ENCODE measurements at regions not wholly inside any gene's neighbourhood (a gene's known extent, or its start where the extent isn't known, plus 50 kb on each side); places are given as distances from the start of the nearest gene placed in this dataset.

DNA sequence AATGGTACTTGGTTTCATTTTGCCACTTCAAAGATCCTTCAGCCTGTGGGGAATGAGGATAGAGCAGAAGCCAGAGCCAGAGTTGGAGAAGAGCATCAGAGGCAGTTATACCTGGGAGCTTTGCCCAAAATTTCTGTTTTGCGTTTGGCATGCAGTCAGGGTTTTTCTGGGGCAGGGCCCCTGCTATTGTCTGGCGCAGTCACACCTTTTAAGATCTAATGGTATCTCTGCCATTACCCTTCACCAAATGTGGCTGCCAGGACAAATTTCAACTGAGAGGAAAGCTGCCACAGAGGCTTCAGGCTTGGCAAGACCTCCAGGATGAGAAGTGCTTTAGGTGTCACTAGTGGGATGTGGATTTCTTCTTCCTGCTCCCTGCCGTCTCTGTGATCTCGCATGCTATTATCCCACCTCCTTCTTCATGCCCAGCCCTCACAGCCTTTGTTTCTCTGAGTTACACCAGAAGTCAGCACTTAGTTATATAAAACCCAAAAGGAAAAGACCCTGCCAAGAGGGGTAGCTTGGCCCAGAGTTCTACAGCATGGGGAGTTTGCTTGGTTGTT, 357.0 kb downstream of the TLE4 start:
- Histone ChIP-seq H3K27ac (ENCODE audit: poor library complexity, severe bottlenecking) (no peak overlapping the region), H3K36me3 (ENCODE audit: low read depth) (no peaks in the 10 kb centered on the region), H3K27me3 (ENCODE audit: insufficient read depth, poor library complexity, severe bottlenecking) (no peaks in the 10 kb centered on the region), H3K4me3 (ENCODE audit: severe bottlenecking) (no peak overlapping the region), H3K9me3 (ENCODE audit: severe bottlenecking) (no peaks in the 10 kb centered on the region), H3K4me1 (ENCODE audit: insufficient read depth, poor library complexity, severe bottlenecking) (no peaks in the 10 kb centered on the region)
- DNase-seq (ENCODE audit: low spot score) (no peak), ATAC-seq (ENCODE audit: low read depth) (no peak)
- TF ChIP-seq, protein P1, sequence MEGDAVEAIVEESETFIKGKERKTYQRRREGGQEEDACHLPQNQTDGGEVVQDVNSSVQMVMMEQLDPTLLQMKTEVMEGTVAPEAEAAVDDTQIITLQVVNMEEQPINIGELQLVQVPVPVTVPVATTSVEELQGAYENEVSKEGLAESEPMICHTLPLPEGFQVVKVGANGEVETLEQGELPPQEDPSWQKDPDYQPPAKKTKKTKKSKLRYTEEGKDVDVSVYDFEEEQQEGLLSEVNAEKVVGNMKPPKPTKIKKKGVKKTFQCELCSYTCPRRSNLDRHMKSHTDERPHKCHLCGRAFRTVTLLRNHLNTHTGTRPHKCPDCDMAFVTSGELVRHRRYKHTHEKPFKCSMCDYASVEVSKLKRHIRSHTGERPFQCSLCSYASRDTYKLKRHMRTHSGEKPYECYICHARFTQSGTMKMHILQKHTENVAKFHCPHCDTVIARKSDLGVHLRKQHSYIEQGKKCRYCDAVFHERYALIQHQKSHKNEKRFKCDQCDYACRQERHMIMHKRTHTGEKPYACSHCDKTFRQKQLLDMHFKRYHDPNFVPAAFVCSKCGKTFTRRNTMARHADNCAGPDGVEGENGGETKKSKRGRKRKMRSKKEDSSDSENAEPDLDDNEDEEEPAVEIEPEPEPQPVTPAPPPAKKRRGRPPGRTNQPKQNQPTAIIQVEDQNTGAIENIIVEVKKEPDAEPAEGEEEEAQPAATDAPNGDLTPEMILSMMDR (IDR thresholded peaks at IDR 0.05; ENCODE audit: poor library complexity, severe bottlenecking) = no peak

DNA sequence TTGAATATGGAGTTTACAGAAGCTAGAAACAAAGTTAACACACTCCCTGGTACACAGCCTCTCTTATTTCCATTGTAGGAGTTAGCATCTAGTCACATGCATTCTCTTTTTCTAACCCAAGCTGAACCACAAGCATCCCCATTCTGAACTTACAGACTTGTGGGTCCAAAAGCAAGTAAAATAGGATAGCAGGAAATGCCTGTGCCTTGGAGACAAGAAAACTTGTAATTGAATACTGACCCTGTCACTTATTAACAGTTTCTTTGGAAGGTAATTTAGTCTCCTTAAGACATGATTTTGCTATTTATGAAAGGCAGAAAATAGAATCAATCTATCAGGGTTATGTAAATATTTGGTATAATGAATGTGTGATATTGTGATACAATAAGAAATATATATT, 353.6 kb downstream of the TLE4 start:
- H3K4me3 ChIP-seq (ENCODE audit: severe bottlenecking) = no peak overlapping the region
- H3K27ac ChIP-seq (ENCODE audit: poor library complexity, severe bottlenecking) = no peak overlapping the region
- DNase-seq (ENCODE audit: low spot score) (no peak), ATAC-seq (ENCODE audit: low read depth) (no peak)
- H3K9me3 ChIP-seq (ENCODE audit: severe bottlenecking) = no peaks in the 10 kb centered on the region
- no peaks in the 10 kb centered on the region for H3K36me3 ChIP-seq (ENCODE audit: low read depth)
- H3K4me1 ChIP-seq (ENCODE audit: insufficient read depth, poor library complexity, severe bottlenecking) = no peaks in the 10 kb centered on the region
- no peaks in the 10 kb centered on the region for H3K27me3 ChIP-seq (ENCODE audit: insufficient read depth, poor library complexity, severe bottlenecking)
- TF ChIP-seq, protein P1 (IDR thresholded peaks at IDR 0.05; ENCODE audit: poor library complexity, severe bottlenecking) = no peak

DNA sequence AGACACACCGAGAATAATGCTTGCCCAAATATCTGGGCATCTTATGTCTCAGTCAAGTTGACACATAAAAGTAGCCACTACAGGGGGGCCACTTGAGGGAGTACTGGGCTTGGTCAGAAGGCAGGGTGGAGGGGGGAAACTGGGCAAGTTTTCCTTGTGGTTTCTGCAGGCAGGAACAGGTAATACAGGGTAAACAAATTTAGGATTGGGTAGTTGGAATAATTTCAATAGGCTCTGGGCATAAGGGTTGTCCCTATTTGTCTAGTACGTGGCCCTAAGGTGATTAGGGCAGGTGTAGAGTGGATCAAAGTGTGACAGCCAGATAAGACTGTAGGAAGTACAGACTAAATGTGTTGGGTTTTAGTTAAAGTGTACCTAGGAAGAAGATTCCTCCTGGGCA, 353.1 kb downstream of the TLE4 start:
- Histone ChIP-seq H3K27ac (ENCODE audit: poor library complexity, severe bottlenecking) (no peak overlapping the region), H3K9me3 (ENCODE audit: severe bottlenecking) (no peaks in the 10 kb centered on the region), H3K4me3 (ENCODE audit: severe bottlenecking) (no peak overlapping the region), H3K4me1 (ENCODE audit: insufficient read depth, poor library complexity, severe bottlenecking) (no peaks in the 10 kb centered on the region), H3K36me3 (ENCODE audit: low read depth) (no peaks in the 10 kb centered on the region), H3K27me3 (ENCODE audit: insufficient read depth, poor library complexity, severe bottlenecking) (no peaks in the 10 kb centered on the region)
- no peak for DNase-seq (ENCODE audit: low spot score)
- ATAC-seq (ENCODE audit: low read depth) = no peak
- TF ChIP-seq, protein P1 (IDR thresholded peaks at IDR 0.05; ENCODE audit: poor library complexity, severe bottlenecking) = no peak

DNA sequence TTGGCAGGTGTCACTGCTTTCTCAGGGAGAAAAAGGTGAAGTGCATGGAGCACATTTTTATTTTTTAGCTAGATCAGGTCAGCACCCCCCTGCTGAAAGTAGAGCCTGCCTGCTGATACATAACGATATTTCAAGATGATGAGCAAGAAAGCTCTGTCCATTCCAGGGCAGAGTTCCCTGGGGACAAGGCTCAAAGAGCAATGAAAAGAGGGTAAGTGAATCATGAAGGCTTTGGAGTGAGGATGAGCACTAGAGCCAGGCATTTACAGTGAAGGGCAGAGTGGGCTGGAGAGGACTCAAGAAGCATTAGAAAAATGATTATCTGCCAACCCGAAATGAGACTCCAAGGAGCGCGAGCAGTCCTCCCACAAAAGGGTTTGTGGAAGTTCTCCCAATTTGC, 345.7 kb downstream of the TLE4 start:
- Histone ChIP-seq H3K36me3 (ENCODE audit: low read depth) (no peaks in the 10 kb centered on the region), H3K9me3 (ENCODE audit: severe bottlenecking) (no peaks in the 10 kb centered on the region), H3K27ac (ENCODE audit: poor library complexity, severe bottlenecking) (no peak overlapping the region), H3K4me3 (ENCODE audit: severe bottlenecking) (no peak overlapping the region), H3K4me1 (ENCODE audit: insufficient read depth, poor library complexity, severe bottlenecking) (no peaks in the 10 kb centered on the region), H3K27me3 (ENCODE audit: insufficient read depth, poor library complexity, severe bottlenecking) (no peaks in the 10 kb centered on the region)
- TF ChIP-seq, protein P1 (IDR thresholded peaks at IDR 0.05; ENCODE audit: poor library complexity, severe bottlenecking) = no peak
- DNase-seq (ENCODE audit: low spot score) (no peak), ATAC-seq (ENCODE audit: low read depth) (no peak)

DNA sequence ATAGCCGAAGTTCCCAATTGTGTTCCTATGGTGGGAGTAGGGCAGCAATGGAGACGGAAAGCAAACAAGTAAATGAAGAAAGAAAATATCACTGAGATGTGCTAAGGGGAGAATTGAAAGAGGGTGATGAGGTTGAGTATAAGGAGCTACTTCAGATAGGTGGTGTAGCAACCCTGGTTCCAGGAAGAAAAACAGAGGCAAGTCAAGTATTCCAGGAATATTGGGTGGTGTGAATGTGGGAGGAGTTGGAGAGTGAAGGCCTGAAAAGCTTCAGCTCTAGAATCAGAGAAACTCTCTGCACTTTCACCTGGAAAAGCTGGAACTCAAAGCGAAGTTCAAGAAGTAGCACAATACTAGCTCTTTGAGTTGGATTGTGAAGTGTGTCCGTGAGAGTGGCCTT, 342.1 kb downstream of the TLE4 start:
- no peaks in the 10 kb centered on the region for H3K36me3 ChIP-seq (ENCODE audit: low read depth)
- TF ChIP-seq, protein P1 (IDR thresholded peaks at IDR 0.05; ENCODE audit: poor library complexity, severe bottlenecking) = no peak
- H3K4me1 ChIP-seq (ENCODE audit: insufficient read depth, poor library complexity, severe bottlenecking) = no peaks in the 10 kb centered on the region
- ATAC-seq (ENCODE audit: low read depth) (no peak), DNase-seq (ENCODE audit: low spot score) (no peak)
- no peak overlapping the region for H3K27ac ChIP-seq (ENCODE audit: poor library complexity, severe bottlenecking)
- no peak overlapping the region for H3K4me3 ChIP-seq (ENCODE audit: severe bottlenecking)
- no peaks in the 10 kb centered on the region for H3K9me3 ChIP-seq (ENCODE audit: severe bottlenecking)
- H3K27me3 ChIP-seq (ENCODE audit: insufficient read depth, poor library complexity, severe bottlenecking) = peaks cover 4% of the 10 kb centered on the region

Data from RWPE2 (cell line).